A673 (cell line): ENCODE measurements at regions not wholly inside any gene's neighbourhood (a gene's known extent, or its start where the extent isn't known, plus 50 kb on each side); places are given as distances from the start of the nearest gene placed in this dataset.
A peak's percentile ranks its signal among the peaks of the same experiment; 100 is the strongest.
"Not testable (repeated sequence)": the region's sequence is repeated elsewhere in the genome, so short reads cannot be mapped to it uniquely, and the experiment has no call there.

Source experiments
- BruUV-seq: library from RNA; stranded (reverse); fragments of 400-500 nt; replicated peaks from 2 replicates; lab custom pipeline; 2021; lab: Mats Ljungman, UMichigan
- CTCF ChIA-PET: fragments of 300-600 bp; sonication (Branson Sonifier 250); formaldehyde crosslinking; loops from one replicate; lab custom pipeline; 2022; ENCODE audit warnings: antibody characterized with exemption; lab: Charles Lee
- POLR2A ChIA-PET: fragments of 300-600 bp; sonication (Branson Sonifier 250); formaldehyde crosslinking; loops from one replicate; lab custom pipeline; 2022; ENCODE audit warnings: antibody characterized with exemption; ENCODE audit not compliant: low non-redundant PET; lab: Charles Lee
- DNase-seq: peaks from one replicate; pipeline ENCODE4 v3.0.0-alpha.2; 2015; ENCODE audit warnings: low spot score
- H3K27ac ChIP-seq: fragments of 200-600 bp; sonication (generic); 2 replicates; pipeline ENCODE4 v1.5.1; 2016; ENCODE audit warnings: mixed run types, low read depth, mild to moderate bottlenecking, mixed read lengths, antibody characterized with exemption, low read length; ENCODE audit not compliant: poor library complexity, severe bottlenecking
- H3K27me3 ChIP-seq: fragments of 200-600 bp; sonication (generic); replicated peaks from 2 replicates; pipeline ENCODE4 v1.6.1; 2017; ENCODE audit warnings: mixed run types, low read depth, mild to moderate bottlenecking, mixed read lengths, antibody characterized with exemption, low read length; ENCODE audit not compliant: insufficient read depth, poor library complexity
- H3K36me3 ChIP-seq: fragments of 200-600 bp; sonication (generic); 2 replicates; pipeline ENCODE4 v1.6.1; 2016; ENCODE audit warnings: mixed run types, mild to moderate bottlenecking, mixed read lengths, antibody characterized with exemption, low read length; ENCODE audit not compliant: insufficient read depth, poor library complexity, severe bottlenecking
- H3K4me1 ChIP-seq: fragments of 200-600 bp; sonication (generic); 2 replicates; pipeline ENCODE4 v1.6.1; 2017; ENCODE audit warnings: mixed run types, mild to moderate bottlenecking, mixed read lengths, antibody characterized with exemption, low read length; ENCODE audit not compliant: insufficient read depth, poor library complexity, severe bottlenecking
- H3K4me3 ChIP-seq: fragments of 200-600 bp; sonication (generic); 2 replicates; pipeline ENCODE4 v1.5.1; 2016; ENCODE audit warnings: low read depth, mixed run types, mild to moderate bottlenecking, mixed read lengths, low read length; ENCODE audit not compliant: poor library complexity, severe bottlenecking
- H3K9me3 ChIP-seq: fragments of 200-600 bp; sonication (generic); 2 replicates; pipeline ENCODE4 v1.6.1; 2016; ENCODE audit warnings: mixed run types, low read depth, mild to moderate bottlenecking, mixed read lengths, antibody characterized with exemption, low read length; ENCODE audit not compliant: poor library complexity, severe bottlenecking
- EZH2 ChIP-seq: fragments of 200-600 bp; sonication (generic); IDR thresholded peaks from 2 replicates; pipeline ENCODE4 v1.6.1; 2017; ENCODE audit warnings: borderline replicate concordance, low read depth, mild to moderate bottlenecking, mixed read lengths, antibody characterized with exemption, low read length; ENCODE audit not compliant: poor library complexity, severe bottlenecking
- intact Hi-C: fragments of 100-400 bp; cut with micrococcal nuclease; formaldehyde crosslinking; loops from one replicate; pipeline ENCODE4 v1.10.0; 2022; ENCODE audit not compliant: unreplicated experiment
- TF ChIP-seq, protein P1 (sequence below): fragments of 300-800, 200-600 bp; sonication (generic); conservative IDR thresholded peaks from 2 replicates; pipeline ENCODE4 v1.5.1; 2017; ENCODE audit warnings: low read depth, mild to moderate bottlenecking, antibody characterized with exemption, low read length, moderate library complexity, mixed read lengths

DNA sequence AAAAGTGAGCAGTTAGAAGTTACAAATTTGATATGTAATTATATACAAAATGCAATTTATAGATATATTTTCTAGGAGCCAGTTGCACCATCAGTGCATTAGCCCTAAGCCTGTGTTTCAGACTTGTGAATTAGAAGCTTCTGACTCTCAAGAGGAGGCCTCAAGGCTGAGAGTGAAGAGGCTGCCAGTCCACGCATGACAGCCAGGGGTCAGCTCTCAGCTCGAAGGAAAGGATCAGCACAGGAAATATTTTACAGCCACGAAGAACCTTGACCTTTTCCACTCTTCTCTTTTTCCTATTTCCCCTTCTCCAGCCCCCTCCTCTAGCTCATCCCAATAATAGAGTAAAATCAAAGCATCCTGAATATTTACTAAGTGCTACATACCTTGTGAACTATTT lies 642.4 kb downstream of the TRIML1 start:
- H3K9me3 ChIP-seq: no peaks in the 10 kb centered on the region
- no peaks in the 10 kb centered on the region for H3K4me1 ChIP-seq
- H3K4me3 ChIP-seq: no peak overlapping the region
- TF ChIP-seq, protein P1, sequence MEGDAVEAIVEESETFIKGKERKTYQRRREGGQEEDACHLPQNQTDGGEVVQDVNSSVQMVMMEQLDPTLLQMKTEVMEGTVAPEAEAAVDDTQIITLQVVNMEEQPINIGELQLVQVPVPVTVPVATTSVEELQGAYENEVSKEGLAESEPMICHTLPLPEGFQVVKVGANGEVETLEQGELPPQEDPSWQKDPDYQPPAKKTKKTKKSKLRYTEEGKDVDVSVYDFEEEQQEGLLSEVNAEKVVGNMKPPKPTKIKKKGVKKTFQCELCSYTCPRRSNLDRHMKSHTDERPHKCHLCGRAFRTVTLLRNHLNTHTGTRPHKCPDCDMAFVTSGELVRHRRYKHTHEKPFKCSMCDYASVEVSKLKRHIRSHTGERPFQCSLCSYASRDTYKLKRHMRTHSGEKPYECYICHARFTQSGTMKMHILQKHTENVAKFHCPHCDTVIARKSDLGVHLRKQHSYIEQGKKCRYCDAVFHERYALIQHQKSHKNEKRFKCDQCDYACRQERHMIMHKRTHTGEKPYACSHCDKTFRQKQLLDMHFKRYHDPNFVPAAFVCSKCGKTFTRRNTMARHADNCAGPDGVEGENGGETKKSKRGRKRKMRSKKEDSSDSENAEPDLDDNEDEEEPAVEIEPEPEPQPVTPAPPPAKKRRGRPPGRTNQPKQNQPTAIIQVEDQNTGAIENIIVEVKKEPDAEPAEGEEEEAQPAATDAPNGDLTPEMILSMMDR: peak; percentile 33; the same call in 1 of the 2 replicates
- no peak for TF ChIP-seq EZH2
- BruUV-seq: no TSS peak
- no peak overlapping the region for H3K27ac ChIP-seq
- CTCF ChIA-PET: no interaction called here
- POLR2A ChIA-PET: no interaction called here
- intact Hi-C loops: no loop called here
- no peaks in the 10 kb centered on the region for H3K36me3 ChIP-seq
- H3K27me3 ChIP-seq: peaks cover 23% of the 10 kb centered on the region
- DNase-seq: peak; percentile 16

GRCh38 chr4:188783175-188783574 lies 643.9 kb downstream of the TRIML1 start:
- intact Hi-C loops: no loop called here
- no peaks in the 10 kb centered on the region for H3K36me3 ChIP-seq
- no peak for DNase-seq
- peaks cover 23% of the 10 kb centered on the region for H3K27me3 ChIP-seq
- H3K4me3 ChIP-seq: no peak overlapping the region
- no peaks in the 10 kb centered on the region for H3K4me1 ChIP-seq
- POLR2A ChIA-PET: no interaction called here
- BruUV-seq: no TSS peak
- CTCF ChIA-PET: no interaction called here
- TF ChIP-seq, protein P1: no peak
- no peak for TF ChIP-seq EZH2
- no peaks in the 10 kb centered on the region for H3K9me3 ChIP-seq
- no peak overlapping the region for H3K27ac ChIP-seq

DNA sequence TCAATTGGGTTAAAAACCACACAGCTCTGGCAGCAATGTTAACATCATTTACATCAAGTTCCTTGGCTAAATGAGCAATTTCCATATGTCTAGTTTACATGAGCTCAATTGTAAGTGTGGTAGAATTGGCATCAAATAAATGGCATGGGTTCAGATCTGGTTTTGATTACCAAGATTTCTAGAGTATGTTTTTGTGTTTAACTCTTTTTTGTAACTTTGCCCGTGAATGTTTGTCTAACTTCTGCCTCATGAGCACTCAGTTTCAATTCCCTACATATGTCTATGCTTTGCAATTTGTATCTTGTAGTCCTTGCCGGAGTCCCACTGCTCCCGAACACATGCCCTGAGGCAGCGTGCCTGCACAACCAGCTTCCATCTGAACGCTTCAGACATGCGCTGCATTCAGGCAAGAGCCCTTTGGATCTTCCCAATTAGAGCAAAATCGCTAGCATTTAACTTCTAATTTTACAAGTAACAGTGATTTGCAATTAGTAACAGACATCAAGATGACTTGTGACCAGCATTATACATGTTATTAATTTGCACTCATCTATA lies 644.4 kb downstream of the TRIML1 start:
- TF ChIP-seq, protein P1: no peak
- no peak for TF ChIP-seq EZH2
- ChIA-PET CTCF (no interaction called here), POLR2A (no interaction called here)
- BruUV-seq: no TSS peak
- no peak overlapping the region for H3K4me3 ChIP-seq
- no peaks in the 10 kb centered on the region for H3K9me3 ChIP-seq
- H3K27ac ChIP-seq: no peak overlapping the region
- no peak for DNase-seq
- no peaks in the 10 kb centered on the region for H3K36me3 ChIP-seq
- intact Hi-C loops: no loop called here
- no peaks in the 10 kb centered on the region for H3K4me1 ChIP-seq
- peaks cover 23% of the 10 kb centered on the region for H3K27me3 ChIP-seq

DNA sequence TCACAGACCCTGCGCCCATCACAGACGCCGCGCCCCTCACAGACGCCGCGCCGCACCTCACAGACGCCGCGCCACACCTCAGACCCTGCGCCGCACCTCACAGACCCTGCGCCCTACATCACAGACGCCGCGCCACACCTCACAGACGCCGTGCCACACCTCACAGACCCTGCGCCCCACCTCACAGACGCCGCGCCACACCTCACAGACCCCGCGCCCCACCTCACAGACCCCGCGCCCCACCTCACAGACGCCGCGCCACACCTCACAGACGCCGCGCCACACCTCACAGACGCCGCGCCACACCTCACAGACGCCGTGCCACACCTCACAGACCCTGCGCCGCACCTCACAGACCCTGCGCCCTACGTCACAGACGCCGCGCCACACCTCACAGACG lies 657.4 kb downstream of the TRIML1 start:
- H3K27me3 ChIP-seq, CTCF ChIA-PET, DNase-seq, H3K9me3 ChIP-seq, POLR2A ChIA-PET, H3K27ac ChIP-seq, BruUV-seq, intact Hi-C loops, H3K36me3 ChIP-seq, H3K4me1 ChIP-seq, H3K4me3 ChIP-seq: not testable (repeated sequence)

DNA sequence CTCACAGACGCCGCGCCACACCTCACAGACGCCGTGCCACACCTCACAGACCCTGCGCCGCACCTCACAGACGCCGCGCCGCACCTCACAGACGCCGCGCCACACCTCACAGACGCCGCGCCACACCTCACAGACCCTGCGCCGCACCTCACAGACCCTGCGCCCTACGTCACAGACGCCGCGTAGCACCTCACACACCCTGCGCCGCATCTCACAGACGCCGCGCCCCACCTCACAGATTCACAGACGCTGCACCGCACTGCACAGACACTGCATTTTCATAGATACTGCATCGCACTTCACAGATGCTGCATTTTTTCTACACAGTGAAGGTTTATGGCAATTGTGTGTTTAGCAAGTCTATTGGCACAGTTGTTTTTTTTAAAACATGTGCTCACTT lies 657.8 kb downstream of the TRIML1 start:
- intact Hi-C loops, CTCF ChIA-PET, H3K27ac ChIP-seq, H3K36me3 ChIP-seq, POLR2A ChIA-PET, H3K4me1 ChIP-seq, H3K4me3 ChIP-seq, BruUV-seq, H3K9me3 ChIP-seq, H3K27me3 ChIP-seq, DNase-seq: not testable (repeated sequence)
